Stimulated activated CD4-positive, alpha-beta T cell treated with anti-CD3 and anti-CD28 coated beads, Interleukin-12 subunit alpha, Interleukin-12 subunit beta, amount 100 ng/mL, for 4 hours (primary cell): ENCODE measurements at regions not wholly inside any gene's neighbourhood (a gene's known extent, or its start where the extent isn't known, plus 50 kb on each side); places are given as distances from the start of the nearest gene placed in this dataset.

Experiments used
- DNase-seq: peaks from one replicate; pipeline ENCODE4 v3.0.0-alpha.2; 2020

GRCh38 chr2:18122544-18123210 lies 244.2 kb downstream of the KCNS3 start:
- no peak for DNase-seq

GRCh38 chr2:18119883-18120282 lies 241.4 kb downstream of the KCNS3 start:
- DNase-seq = no peak

- DNase-seq = no peak
Observed at GRCh38 chr2:18118703-18119102, 240.2 kb downstream of the KCNS3 start.

- DNase-seq = no peak
Observed at GRCh38 chr2:18117592-18117991, 239.1 kb downstream of the KCNS3 start.

GRCh38 chr2:18110222-18110621 lies 231.8 kb downstream of the KCNS3 start:
- DNase-seq = no peak

- no peak for DNase-seq
Observed at GRCh38 chr2:18106841-18107240, 228.4 kb downstream of the KCNS3 start.

GRCh38 chr2:18105929-18106328 lies 227.5 kb downstream of the KCNS3 start:
- DNase-seq = no peak

GRCh38 chr2:18104595-18105224 lies 226.2 kb downstream of the KCNS3 start:
- no peak for DNase-seq

GRCh38 chr2:18096836-18097405 lies 218.5 kb downstream of the KCNS3 start:
- DNase-seq = no peak

GRCh38 chr2:18094277-18094676 lies 215.8 kb downstream of the KCNS3 start:
- DNase-seq = no peak

GRCh38 chr2:18093196-18093595 lies 214.7 kb downstream of the KCNS3 start:
- DNase-seq = no peak

- DNase-seq = no peak
Observed at GRCh38 chr2:18092760-18093159, 214.3 kb downstream of the KCNS3 start.

GRCh38 chr2:18085593-18085992 lies 207.1 kb downstream of the KCNS3 start:
- DNase-seq = no peak

GRCh38 chr2:18084376-18084775 lies 205.9 kb downstream of the KCNS3 start:
- DNase-seq = no peak

GRCh38 chr2:18083806-18084205 lies 205.3 kb downstream of the KCNS3 start:
- no peak for DNase-seq

GRCh38 chr2:18078216-18078615 lies 199.7 kb downstream of the KCNS3 start:
- DNase-seq = no peak

- DNase-seq = no peak
Observed at GRCh38 chr2:18077704-18078103, 199.2 kb downstream of the KCNS3 start.

- no peak for DNase-seq
Observed at GRCh38 chr2:18077231-18077630, 198.8 kb downstream of the KCNS3 start.

- DNase-seq = no peak
Observed at GRCh38 chr2:18074476-18074875, 196.0 kb downstream of the KCNS3 start.

GRCh38 chr2:18073601-18074000 lies 195.1 kb downstream of the KCNS3 start:
- no peak for DNase-seq

- no peak for DNase-seq
Observed at GRCh38 chr2:18067588-18068384, 189.3 kb downstream of the KCNS3 start.

- DNase-seq = no peak
Observed at GRCh38 chr2:18066894-18067293, 188.4 kb downstream of the KCNS3 start.

- no peak for DNase-seq
Observed at GRCh38 chr2:18066066-18066465, 187.6 kb downstream of the KCNS3 start.

GRCh38 chr2:18065249-18065648 lies 186.8 kb downstream of the KCNS3 start:
- no peak for DNase-seq
